GM10266 (cell line): ENCODE measurements at regions not wholly inside any gene's neighbourhood (a gene's known extent, or its start where the extent isn't known, plus 50 kb on each side); places are given as distances from the start of the nearest gene placed in this dataset.

Source experiments
- DNase-seq: peaks from one replicate; pipeline ENCODE4 v3.0.0; 2012; ENCODE audit errors: extremely low spot score
- CTCF ChIP-seq: IDR thresholded peaks from 2 replicates; pipeline ENCODE4 v1.5.1; 2012; ENCODE audit warnings: mild to moderate bottlenecking, low read depth; ENCODE audit not compliant: control insufficient read depth, insufficient read depth; ENCODE audit errors: missing control alignments

GRCh38 chr9:126152622-126153362 lies 173.8 kb upstream of the MVB12B start:
- no peak for TF ChIP-seq CTCF
- DNase-seq = no peak

DNA sequence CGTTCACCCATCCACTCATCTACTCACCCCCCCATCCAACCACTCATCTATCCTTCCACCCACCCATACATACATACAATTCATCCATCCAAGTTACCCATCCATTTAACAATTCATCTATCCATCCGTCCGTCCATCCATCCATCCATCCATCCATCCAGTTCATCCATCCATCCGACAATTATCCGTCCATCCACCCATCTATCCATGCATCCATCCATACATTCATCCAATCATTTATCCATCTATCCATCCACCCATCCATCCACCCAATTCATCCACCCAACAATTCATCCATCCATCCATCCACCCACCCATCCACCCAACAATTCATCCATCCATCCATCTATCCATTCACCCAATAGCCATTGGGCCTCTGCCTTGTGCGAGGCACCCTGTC lies 173.2 kb upstream of the MVB12B start:
- TF ChIP-seq CTCF = no peak
- DNase-seq = no peak

- no peak for TF ChIP-seq CTCF
- no peak for DNase-seq
Observed at GRCh38 chr9:126154182-126154827, 172.3 kb upstream of the MVB12B start.

DNA sequence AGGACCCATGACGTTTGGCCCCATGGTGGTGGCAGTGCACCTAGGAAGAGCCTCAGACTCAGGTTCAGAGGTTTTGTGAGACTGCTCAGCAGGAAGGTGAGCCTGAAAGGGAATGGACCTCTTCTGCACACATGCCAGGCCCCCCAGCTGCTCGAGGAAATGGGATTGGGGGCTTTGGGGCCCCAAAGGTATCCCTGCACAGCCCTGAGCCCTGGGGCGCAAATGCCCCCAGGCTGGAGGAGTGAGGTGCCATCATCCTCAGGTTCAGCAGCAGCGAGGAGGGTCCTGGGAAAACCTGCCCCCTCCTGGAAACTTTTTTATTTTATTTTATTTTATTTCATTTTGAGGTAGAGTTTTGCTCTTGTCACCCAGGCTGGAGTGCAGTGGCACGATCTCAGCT lies 171.8 kb upstream of the MVB12B start:
- no peak for TF ChIP-seq CTCF
- no peak for DNase-seq

DNA sequence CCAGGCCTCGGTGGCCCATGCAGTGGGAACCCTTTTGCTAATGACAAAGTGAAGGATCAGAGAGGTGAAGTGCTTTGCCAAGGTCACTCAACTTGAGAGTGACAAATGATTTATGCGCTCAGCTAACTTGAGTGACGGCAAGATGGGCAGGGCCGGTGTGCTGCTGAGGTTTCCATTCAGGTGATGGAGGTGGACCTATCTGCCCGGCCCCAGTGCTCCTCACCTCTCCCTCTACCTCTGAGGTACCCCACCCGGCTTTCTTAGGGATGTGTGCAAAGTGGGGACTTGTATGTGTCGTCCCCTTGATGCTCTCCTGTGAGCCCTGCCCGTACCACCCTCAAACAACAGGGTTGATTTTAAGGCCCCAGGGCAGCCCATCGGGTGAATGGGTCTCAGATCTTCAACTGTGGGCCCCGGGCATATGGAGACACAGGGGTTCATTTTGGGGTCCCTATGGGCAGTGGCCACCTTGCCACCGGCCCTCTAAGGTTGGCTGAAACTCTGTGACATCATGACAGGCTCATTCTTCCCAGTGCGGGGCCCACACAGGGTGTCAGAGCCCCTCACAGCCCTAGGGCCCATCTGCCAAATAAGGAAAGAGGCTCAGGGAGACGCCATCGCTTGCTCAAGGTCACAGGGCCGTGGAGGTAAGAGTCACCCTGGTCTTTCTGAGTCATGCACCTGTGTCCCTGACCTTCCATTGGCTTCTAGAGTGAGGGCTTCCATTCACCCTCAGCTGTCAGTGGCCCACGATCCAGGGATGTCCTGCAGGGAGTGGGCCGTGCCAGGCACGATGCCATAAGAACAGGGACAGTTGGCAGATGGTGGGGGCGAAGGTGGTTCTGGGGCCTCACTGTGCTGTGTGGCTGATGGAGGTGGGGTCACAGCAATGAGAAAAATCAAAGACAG lies 170.6 kb upstream of the MVB12B start:
- no peak for TF ChIP-seq CTCF
- DNase-seq = no peak

DNA sequence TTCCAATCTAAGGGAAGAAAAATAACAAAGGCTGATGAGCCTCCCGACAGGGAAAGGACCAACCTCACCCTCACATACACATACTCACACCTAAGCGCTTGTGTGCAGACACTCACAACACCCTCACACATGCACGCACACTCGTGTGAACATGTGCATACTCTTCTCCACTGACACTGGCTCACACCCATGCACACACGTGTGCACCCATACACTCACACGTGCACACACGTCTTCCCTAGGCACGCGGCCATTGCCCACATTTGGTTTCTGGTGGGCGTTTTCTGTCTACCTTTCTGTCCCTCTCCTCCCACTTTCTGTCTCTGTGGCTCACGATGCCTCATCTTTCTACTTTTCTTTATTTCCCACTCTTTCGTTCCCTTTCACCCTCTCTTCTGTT lies 169.7 kb upstream of the MVB12B start:
- no peak for TF ChIP-seq CTCF
- DNase-seq = no peak
